Skeletal muscle tissue (tissue), 3 donors: ENCODE measurements at regions not wholly inside any gene's neighbourhood (a gene's known extent, or its start where the extent isn't known, plus 50 kb on each side); places are given as distances from the start of the nearest gene placed in this dataset.

Source experiments
- H3K27ac ChIP-seq: one replicate; pipeline ENCODE4 v1.7.0; 2013; ENCODE audit warnings: mild to moderate bottlenecking, low read depth, low read length, inconsistent platforms
- H3K27me3 ChIP-seq, 3 donors: one replicate each; pipeline ENCODE4 v1.7.0; 2013; ENCODE audit warnings: low read length in 3 of 3; ENCODE audit not compliant: control insufficient read depth in 3 of 3, insufficient read depth in 3 of 3
- H3K36me3 ChIP-seq, 3 donors: one replicate each; pipeline ENCODE4 v1.7.0; 2013; ENCODE audit warnings: low read length in 3 of 3; ENCODE audit not compliant: control insufficient read depth in 3 of 3, insufficient read depth in 3 of 3
- H3K4me1 ChIP-seq, 3 donors: one replicate each; pipeline ENCODE4 v1.7.0; 2013; ENCODE audit warnings: low read length in 3 of 3, mild to moderate bottlenecking in 3 of 3; ENCODE audit not compliant: control insufficient read depth in 3 of 3, insufficient read depth in 3 of 3
- H3K4me3 ChIP-seq, 3 donors: one replicate each; pipeline ENCODE4 v1.7.0; 2013; ENCODE audit warnings: low read length in 3 of 3
- H3K9ac ChIP-seq, 3 donors: one replicate each; pipeline ENCODE4 v1.7.0; 2013; ENCODE audit warnings: low read length in 3 of 3, mild to moderate bottlenecking in 3 of 3, moderate library complexity in 2 of 3, low read depth in 1 of 3
- H3K9me3 ChIP-seq, 3 donors: one replicate each; pipeline ENCODE4 v1.7.0; 2013; ENCODE audit warnings: low read length in 3 of 3; ENCODE audit not compliant: control insufficient read depth in 3 of 3
- donor health status: Osteomylitis.

DNA sequence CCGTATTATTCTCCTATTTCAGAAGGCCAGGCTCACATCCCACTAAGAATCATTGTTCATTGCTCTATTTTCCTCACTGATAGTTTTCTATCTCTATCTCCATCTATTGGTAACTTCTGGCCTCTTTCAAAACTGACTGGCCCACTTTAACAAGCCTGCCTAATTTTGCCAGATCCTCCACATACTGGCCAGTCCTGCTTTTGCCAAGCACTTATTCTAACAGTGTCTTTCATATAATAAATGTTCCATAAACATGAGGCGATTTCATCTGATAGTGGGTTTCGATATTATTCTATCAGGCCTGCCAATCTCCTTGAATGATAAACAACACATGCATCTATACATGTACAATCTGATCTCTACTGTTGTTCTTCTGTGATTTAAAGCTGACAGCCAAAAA is 125.9 kb upstream of the KCNH7 start:
- H3K4me3 ChIP-seq: no peak overlapping the region
- no peaks in the 10 kb centered on the region for H3K27me3 ChIP-seq
- no peaks in the 10 kb centered on the region for H3K9me3 ChIP-seq
- no peaks in the 10 kb centered on the region for H3K36me3 ChIP-seq
- no peaks in the 10 kb centered on the region for H3K4me1 ChIP-seq
- no peak overlapping the region for H3K9ac ChIP-seq
- H3K27ac ChIP-seq: no peak overlapping the region

DNA sequence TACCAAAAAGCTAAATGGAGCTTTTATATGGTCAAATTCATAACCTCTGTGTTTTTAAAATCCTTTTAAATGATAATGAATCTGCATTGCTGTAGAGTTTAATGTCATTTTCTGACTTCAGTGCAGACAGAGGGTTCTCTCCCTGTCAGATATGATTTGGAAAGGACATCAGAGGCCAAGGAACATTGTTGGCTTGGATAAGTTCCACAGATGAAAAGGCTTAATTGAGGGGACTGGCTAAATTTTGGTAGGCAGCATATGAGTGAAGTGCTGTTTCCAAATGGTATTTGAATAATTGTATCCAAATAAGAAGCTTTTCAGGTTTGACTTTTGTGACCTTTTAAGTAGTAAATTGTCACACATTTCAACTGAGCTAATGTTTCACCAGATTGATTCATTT is 124.6 kb upstream of the KCNH7 start:
- Histone ChIP-seq H3K36me3 (no peaks in the 10 kb centered on the region), H3K9ac (no peak overlapping the region), H3K27ac (no peak overlapping the region), H3K27me3 (no peaks in the 10 kb centered on the region), H3K4me1 (no peaks in the 10 kb centered on the region), H3K9me3 (no peaks in the 10 kb centered on the region), H3K4me3 (no peak overlapping the region)

DNA sequence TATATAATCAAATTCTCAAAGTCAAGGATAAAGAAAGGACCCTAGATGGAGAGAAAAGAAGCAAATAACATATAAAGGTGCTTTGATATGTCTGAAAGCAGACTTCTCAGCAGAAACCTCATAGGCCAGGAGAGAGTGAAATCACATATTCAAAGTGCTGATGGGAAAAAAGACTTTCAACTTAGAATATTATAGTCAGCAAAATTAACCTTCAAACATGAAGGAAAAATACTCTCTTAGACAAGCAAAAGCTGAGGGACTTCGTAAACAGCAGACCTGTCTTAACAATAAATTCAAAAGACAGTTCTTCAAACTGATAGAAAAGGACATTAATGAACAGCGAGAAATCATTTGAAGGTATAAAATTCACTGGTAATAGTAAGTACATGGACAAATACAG is 107.2 kb upstream of the KCNH7 start:
- H3K9me3 ChIP-seq: peaks cover 0 to 2% (median 0%) of the 10 kb centered on the region in 3 donors

DNA sequence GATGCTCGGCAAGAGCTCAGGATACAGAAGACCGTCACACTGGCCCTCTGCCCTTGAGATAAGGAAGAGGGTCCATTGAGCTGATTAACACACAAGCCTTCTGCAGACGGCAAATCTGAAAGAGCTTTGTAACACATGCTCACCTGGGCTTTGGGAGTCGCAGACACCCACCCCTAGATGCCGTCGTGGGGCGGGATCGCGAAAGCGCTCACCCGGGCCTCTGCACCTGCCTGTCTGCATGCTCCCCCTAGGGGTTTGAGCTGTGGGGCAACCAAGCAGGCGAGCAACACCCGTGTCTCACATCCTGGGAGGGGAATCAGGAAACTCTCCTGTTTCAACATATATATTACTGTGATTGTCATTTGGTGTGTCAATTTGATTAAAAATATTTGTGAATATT is 99.8 kb upstream of the KCNH7 start:
- no peaks in the 10 kb centered on the region for H3K36me3 ChIP-seq
- H3K9me3 ChIP-seq: peaks cover 0 to 3% (median 2%) of the 10 kb centered on the region in 3 donors
- no peaks in the 10 kb centered on the region for H3K4me1 ChIP-seq
- H3K4me3 ChIP-seq: no peak overlapping the region
- H3K27me3 ChIP-seq: no peaks in the 10 kb centered on the region
- no peak overlapping the region for H3K27ac ChIP-seq
- H3K9ac ChIP-seq: no peak overlapping the region

More for the DNA sequence above, 107.2 kb upstream of the KCNH7 start:
- Histone ChIP-seq H3K27me3 (no peaks in the 10 kb centered on the region), H3K4me3 (no peak overlapping the region), H3K4me1 (no peaks in the 10 kb centered on the region), H3K9ac (no peak overlapping the region), H3K36me3 (no peaks in the 10 kb centered on the region), H3K27ac (no peak overlapping the region)

DNA sequence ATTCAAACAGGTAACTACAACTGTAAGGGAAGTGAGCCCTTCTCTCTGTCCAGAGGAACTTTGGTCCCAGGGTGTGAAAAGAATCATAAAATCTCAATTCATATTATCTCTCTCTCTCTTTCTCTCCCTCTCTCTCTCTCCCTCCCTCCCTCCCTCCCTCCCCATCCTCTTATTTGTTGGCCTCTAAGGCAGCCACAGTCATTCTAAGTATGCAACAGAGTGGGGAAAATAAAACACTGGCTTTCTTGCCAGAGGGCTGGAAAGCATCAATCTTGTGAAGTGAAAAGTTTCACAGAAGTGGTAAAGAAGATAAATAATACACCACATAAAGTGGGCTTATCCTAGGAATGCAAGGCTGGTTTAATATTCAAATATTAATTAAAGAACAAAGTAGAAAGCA is 95.6 kb upstream of the KCNH7 start:
- no peaks in the 10 kb centered on the region for H3K27me3 ChIP-seq
- H3K27ac ChIP-seq: no peak overlapping the region
- no peak overlapping the region for H3K9ac ChIP-seq
- no peaks in the 10 kb centered on the region for H3K36me3 ChIP-seq
- H3K4me1 ChIP-seq: no peaks in the 10 kb centered on the region
- H3K4me3 ChIP-seq: no peak overlapping the region
- peaks cover 0 to 3% (median 0%) of the 10 kb centered on the region in 3 donors for H3K9me3 ChIP-seq

DNA sequence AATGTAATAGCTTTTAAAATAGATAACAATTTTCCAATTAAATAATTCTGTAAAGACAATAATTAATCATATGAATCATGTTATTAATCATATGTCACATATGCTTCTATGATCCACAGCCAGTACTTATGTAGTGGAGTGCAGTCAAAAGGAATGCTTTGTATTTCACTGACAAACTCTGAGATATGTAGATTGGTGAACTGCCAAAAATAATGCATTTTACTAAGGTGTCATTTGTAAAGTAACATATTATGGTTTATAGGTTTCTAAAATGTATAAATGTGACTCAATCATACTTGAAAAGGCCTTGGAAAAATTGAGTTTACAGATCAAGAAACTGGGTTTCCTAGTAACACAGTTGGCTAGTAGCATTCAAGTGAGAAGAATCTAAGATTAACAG is 93.8 kb upstream of the KCNH7 start:
- Histone ChIP-seq H3K27ac (no peak overlapping the region), H3K36me3 (no peaks in the 10 kb centered on the region), H3K4me1 (no peaks in the 10 kb centered on the region), H3K9ac (no peak overlapping the region), H3K4me3 (no peak overlapping the region), H3K9me3 (no peaks in the 10 kb centered on the region), H3K27me3 (no peaks in the 10 kb centered on the region)

DNA sequence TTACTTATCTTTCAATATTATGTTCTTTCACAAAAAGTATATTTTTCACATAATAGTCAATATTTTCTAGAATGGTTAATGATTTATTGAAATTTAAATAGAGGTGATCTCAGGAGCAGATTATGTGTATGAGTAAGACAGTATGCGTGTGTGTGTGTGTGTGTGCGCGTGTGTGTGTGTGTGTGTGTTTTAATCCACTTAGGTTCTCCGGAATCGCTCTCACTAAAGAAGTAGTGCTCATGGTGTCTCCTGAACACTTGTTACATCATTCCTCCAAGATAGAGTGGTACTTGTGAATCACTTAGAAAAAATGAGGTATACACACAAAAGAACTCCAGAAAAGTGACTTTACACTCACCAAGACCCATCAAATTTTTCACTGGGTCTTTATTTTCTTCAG is 91.0 kb upstream of the KCNH7 start:
- no peak overlapping the region for H3K9ac ChIP-seq
- no peak overlapping the region for H3K4me3 ChIP-seq
- no peak overlapping the region for H3K27ac ChIP-seq
- H3K36me3 ChIP-seq: no peaks in the 10 kb centered on the region
- H3K4me1 ChIP-seq: no peaks in the 10 kb centered on the region
- no peaks in the 10 kb centered on the region for H3K27me3 ChIP-seq
- no peaks in the 10 kb centered on the region for H3K9me3 ChIP-seq

DNA sequence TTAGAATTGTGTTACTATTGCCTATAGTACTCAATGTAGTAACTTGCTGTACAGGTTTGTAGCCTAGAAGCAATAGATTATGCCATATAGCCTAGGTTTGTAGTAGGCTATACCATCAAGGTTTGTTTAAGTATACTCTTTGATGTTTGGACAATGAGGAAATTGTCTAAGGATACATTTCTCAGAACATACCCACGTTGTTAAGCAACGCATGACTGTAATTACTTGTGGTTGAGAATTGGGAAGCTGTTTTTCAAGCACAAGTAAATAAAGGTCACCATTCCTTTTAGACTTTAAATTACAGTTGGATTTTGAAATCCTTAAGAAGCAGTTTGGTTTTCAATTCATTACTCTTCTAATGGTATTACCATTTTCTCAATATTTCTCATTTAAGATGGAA is 89.8 kb upstream of the KCNH7 start:
- Histone ChIP-seq H3K4me1 (no peaks in the 10 kb centered on the region), H3K9me3 (no peaks in the 10 kb centered on the region), H3K9ac (no peak overlapping the region), H3K27ac (no peak overlapping the region), H3K4me3 (no peak overlapping the region), H3K27me3 (no peaks in the 10 kb centered on the region), H3K36me3 (no peaks in the 10 kb centered on the region)

DNA sequence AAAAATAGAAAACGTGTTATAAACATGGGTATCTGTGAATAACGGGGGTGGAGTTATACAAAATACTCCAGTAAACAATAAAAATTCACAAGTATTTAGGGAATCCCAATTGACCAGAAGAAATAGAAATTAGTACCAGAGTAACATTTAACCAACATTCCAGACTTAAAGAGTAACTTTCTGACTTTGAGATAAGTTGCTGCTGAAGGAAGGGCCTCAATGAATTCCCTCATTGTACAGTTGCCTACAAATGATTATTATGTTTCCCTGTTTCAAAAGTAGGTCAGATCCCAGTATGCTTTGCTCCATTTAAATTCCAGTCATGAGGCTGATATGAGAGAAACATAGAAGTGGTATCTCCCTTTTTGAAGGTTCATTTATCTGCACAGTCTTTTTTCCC is 88.3 kb upstream of the KCNH7 start:
- Histone ChIP-seq H3K27me3 (no peaks in the 10 kb centered on the region), H3K27ac (no peak overlapping the region), H3K4me3 (no peak overlapping the region), H3K36me3 (no peaks in the 10 kb centered on the region), H3K4me1 (no peaks in the 10 kb centered on the region), H3K9ac (no peak overlapping the region), H3K9me3 (no peaks in the 10 kb centered on the region)

DNA sequence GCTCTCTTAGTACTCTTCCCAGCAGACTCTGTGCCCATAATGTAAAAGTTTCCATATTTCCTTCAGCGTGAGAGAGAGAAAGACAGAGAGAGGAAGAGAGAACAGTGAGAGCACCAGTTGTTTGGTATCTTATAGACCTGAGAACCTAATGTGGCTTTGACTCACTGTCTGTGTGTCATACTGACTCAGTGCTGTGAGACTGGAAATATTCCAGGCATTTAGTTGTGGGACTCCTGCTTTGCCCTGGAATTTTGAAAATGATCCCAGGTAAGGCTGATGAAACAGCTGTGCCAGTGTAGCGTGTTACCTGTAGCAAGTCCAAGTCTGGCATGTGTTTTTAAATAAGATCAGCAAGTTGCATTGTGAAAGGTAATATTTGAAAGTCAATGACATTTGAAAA is 87.9 kb upstream of the KCNH7 start:
- H3K36me3 ChIP-seq: no peaks in the 10 kb centered on the region
- no peaks in the 10 kb centered on the region for H3K4me1 ChIP-seq
- no peaks in the 10 kb centered on the region for H3K27me3 ChIP-seq
- H3K27ac ChIP-seq: no peak overlapping the region
- H3K4me3 ChIP-seq: no peak overlapping the region
- no peak overlapping the region for H3K9ac ChIP-seq
- H3K9me3 ChIP-seq: no peaks in the 10 kb centered on the region

DNA sequence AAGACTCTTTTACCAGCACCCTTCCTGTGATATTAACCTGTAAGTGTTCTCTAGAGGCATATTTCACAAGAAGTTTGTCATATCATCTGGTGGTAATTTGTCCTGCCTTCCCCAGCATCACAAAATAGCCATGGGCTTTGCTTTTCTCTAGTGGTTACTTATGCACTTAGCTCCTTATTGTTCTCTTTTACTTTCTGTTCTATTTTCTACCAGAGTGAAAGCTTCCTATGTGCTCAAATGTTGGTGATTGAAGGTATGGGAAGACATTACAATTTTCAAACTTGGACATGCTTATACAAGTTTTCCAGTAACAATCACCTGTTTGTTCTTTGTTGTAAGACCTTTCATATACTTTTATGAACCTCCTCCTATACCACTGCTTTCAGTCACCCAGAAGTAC is 87.0 kb upstream of the KCNH7 start:
- H3K4me3 ChIP-seq: no peak overlapping the region
- no peaks in the 10 kb centered on the region for H3K9me3 ChIP-seq
- H3K36me3 ChIP-seq: no peaks in the 10 kb centered on the region

More for the DNA sequence above, 87.0 kb upstream of the KCNH7 start:
- Histone ChIP-seq H3K9ac (no peak overlapping the region), H3K27ac (no peak overlapping the region), H3K27me3 (no peaks in the 10 kb centered on the region), H3K4me1 (no peaks in the 10 kb centered on the region)
